ENCODE measurements at regions not wholly inside any gene's neighbourhood (a gene's known extent, or its start where the extent isn't known, plus 50 kb on each side); places are given as distances from the start of the nearest gene placed in this dataset.

- no peak overlapping the region for H2AK5ac ChIP-seq (ENCODE audit: insufficient read length, low read length)
- no peak overlapping the region for H2BK15ac ChIP-seq (ENCODE audit: low read depth, low read length)
- H4K5ac ChIP-seq (ENCODE audit: insufficient read length, low read depth, low read length) = no peak overlapping the region
- no peak overlapping the region for H3K23ac ChIP-seq (ENCODE audit: insufficient read length, low read depth, low read length)
- H3K18ac ChIP-seq (ENCODE audit: insufficient read length, low read depth, low read length) = no peak overlapping the region
- Mint-ChIP-seq H3K27me3 (ENCODE audit: low read depth) (no peaks in the 10 kb centered on the region), H3K4me3 (no peak overlapping the region), H3K36me3 (ENCODE audit: insufficient read depth in 1 of 3, low read depth in 3 of 3) (no peaks in the 10 kb centered on the region; a peak in 1 of 7 replicates), H3K4me1 (peaks cover 15 to 19% of the 10 kb centered on the region in 2 experiments), H3K27ac (no peak overlapping the region), H3K9me3 (peaks cover 2 to 3% of the 10 kb centered on the region in 2 experiments; a peak in 2 of 5 replicates)
- no peak overlapping the region for H2BK5ac ChIP-seq (ENCODE audit: insufficient read length, low read length)
- no peak overlapping the region for H2BK120ac ChIP-seq (ENCODE audit: low read depth, low read length, poor library complexity, severe bottlenecking)
- no peak overlapping the region for H3K14ac ChIP-seq (ENCODE audit: insufficient read depth, low read length)
- H4K8ac ChIP-seq (replicated peaks; ENCODE audit: insufficient read length, low read depth, low read length) = no peak overlapping the region
- H3K9ac ChIP-seq (ENCODE audit: extremely low read depth, insufficient read length, low read length) = no peak overlapping the region
- no peak for TF ChIP-seq CTCF (conservative IDR thresholded peaks at IDR 0.05)
- H3T11ph ChIP-seq (ENCODE audit: low read length) = no peak overlapping the region
- H3K4ac ChIP-seq (ENCODE audit: low read depth, low read length) = no peak overlapping the region
- no peak overlapping the region for H2BK12ac ChIP-seq (ENCODE audit: insufficient read length, low read depth, low read length)
- H4K91ac ChIP-seq (ENCODE audit: insufficient read length, low read depth, low read length) = no peak overlapping the region
- no peaks in the 10 kb centered on the region for H3K9me3 ChIP-seq (ENCODE audit: control insufficient read depth, low read depth, low read length)
- no peak overlapping the region for H2AFZ ChIP-seq (ENCODE audit: low read length)
- H3K4me2 ChIP-seq (ENCODE audit: insufficient read depth, insufficient read length, low read length) = no peak overlapping the region
- no peaks in the 10 kb centered on the region for H3K4me1 ChIP-seq (ENCODE audit: insufficient read depth, low read length)
- no peak overlapping the region for H2BK20ac ChIP-seq (ENCODE audit: low read depth, low read length, poor library complexity, severe bottlenecking)
- no peaks in the 10 kb centered on the region for H3K79me2 ChIP-seq (ENCODE audit: insufficient read depth, low read length)
- no peaks in the 10 kb centered on the region for H3K79me1 ChIP-seq (ENCODE audit: insufficient read depth, low read depth, low read length, poor library complexity, severe bottlenecking)
- no CpG with 5 or more reads among the region's 6 CpGs for WGBS (ENCODE audit: extremely low coverage, insufficient read length, low lambda C conversion rate)
- no peaks in the 10 kb centered on the region for H4K20me1 ChIP-seq (ENCODE audit: control insufficient read depth, insufficient read depth, insufficient read length)
- no peak overlapping the region for H3K27ac ChIP-seq (ENCODE audit: insufficient read length, low read depth, low read length)
- DNase-seq = no peak
- no peaks in the 10 kb centered on the region for H3K23me2 ChIP-seq (ENCODE audit: insufficient read length, low read depth, low read length, poor library complexity, severe bottlenecking)
- no peak overlapping the region for H3K56ac ChIP-seq (ENCODE audit: insufficient read length, low read depth, low read length)
- no peaks in the 10 kb centered on the region for H3K27me3 ChIP-seq (ENCODE audit: insufficient read depth, low read length)
Observed at GRCh38 chr2:7201851-7202250, 284.6 kb downstream of the RNF144A start.

All from H9 (cell line).